Mucosa of descending colon (tissue), 3 donors: ENCODE measurements at regions not wholly inside any gene's neighbourhood (a gene's known extent, or its start where the extent isn't known, plus 50 kb on each side); places are given as distances from the start of the nearest gene placed in this dataset.

Source experiments
- ATAC-seq: fragments of 200-7000 bp; cut with Tn5 transposase; one replicate; pipeline ENCODE4 v1.9.1; 2020; ENCODE audit warnings: mild to moderate bottlenecking, moderate library complexity
- DNase-seq, 3 donors: peaks; one replicate each; pipeline ENCODE4 v3.0.0-alpha.2; 2020
- H3K36me3 ChIP-seq: fragments of 200-600 bp; one replicate; pipeline ENCODE4 v1.8.0; 2021; ENCODE audit warnings: low read depth, mild to moderate bottlenecking
- H3K4me1 ChIP-seq: fragments of 200-600 bp; one replicate; pipeline ENCODE4 v1.8.0; 2021; ENCODE audit warnings: low read depth, mild to moderate bottlenecking
- H3K4me3 ChIP-seq: fragments of 200-600 bp; one replicate; pipeline ENCODE4 v1.8.0; 2021; ENCODE audit warnings: mild to moderate bottlenecking
- H3K9me3 ChIP-seq: fragments of 200-600 bp; one replicate; pipeline ENCODE4 v1.8.0; 2021; ENCODE audit warnings: mild to moderate bottlenecking
- intact Hi-C, 2 donors: fragments of 100-400 bp; cut with DNase I in 1 of 2; cut with micrococcal nuclease in 1 of 2; formaldehyde crosslinking; loops; one replicate each; pipeline versions ENCODE4 v1.11.0 to v1.11.1; 2022; cut with DNase I, micrococcal nuclease
- TF ChIP-seq, protein P1 (sequence below): fragments of 200-600 bp; IDR thresholded peaks from one replicate; pipeline ENCODE4 v1.8.0; 2022; ENCODE audit warnings: antibody characterized with exemption, mild to moderate bottlenecking
- donor health status: DM: no; HTN: no; CAD: no; lungs with moderate emphysema.
- donor health status: DM: no; HTN: no; CAD: no.
- donor health status: DM: no; HTN: yes; CAD: no.

DNA sequence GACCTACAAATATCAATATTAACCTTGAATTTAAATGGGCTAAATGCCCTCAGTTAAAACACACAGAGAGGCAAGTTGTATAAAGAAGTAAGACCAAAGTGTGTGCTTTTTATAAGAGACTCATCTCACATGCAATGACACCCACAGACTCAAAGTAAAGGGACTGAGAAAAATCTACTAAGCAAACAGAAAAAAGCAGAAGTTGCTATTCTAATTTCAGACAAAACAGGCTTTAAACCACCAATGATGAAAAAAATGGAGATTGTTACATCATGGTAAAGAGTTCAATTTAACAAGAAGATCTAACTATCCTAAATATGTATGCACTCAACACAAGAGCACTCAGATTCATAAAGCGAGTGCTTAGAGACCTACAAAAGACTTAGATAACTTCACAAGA lies 741.9 kb upstream of the MARCKS start:
- intact Hi-C loops: no loop called here
- DNase-seq: no peak
- TF ChIP-seq, protein P1, sequence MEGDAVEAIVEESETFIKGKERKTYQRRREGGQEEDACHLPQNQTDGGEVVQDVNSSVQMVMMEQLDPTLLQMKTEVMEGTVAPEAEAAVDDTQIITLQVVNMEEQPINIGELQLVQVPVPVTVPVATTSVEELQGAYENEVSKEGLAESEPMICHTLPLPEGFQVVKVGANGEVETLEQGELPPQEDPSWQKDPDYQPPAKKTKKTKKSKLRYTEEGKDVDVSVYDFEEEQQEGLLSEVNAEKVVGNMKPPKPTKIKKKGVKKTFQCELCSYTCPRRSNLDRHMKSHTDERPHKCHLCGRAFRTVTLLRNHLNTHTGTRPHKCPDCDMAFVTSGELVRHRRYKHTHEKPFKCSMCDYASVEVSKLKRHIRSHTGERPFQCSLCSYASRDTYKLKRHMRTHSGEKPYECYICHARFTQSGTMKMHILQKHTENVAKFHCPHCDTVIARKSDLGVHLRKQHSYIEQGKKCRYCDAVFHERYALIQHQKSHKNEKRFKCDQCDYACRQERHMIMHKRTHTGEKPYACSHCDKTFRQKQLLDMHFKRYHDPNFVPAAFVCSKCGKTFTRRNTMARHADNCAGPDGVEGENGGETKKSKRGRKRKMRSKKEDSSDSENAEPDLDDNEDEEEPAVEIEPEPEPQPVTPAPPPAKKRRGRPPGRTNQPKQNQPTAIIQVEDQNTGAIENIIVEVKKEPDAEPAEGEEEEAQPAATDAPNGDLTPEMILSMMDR: no peak
- no peak overlapping the region for H3K4me3 ChIP-seq
- no peak for ATAC-seq
- peaks cover 3% of the 10 kb centered on the region for H3K9me3 ChIP-seq
- H3K4me1 ChIP-seq: no peaks in the 10 kb centered on the region
- no peaks in the 10 kb centered on the region for H3K36me3 ChIP-seq

DNA sequence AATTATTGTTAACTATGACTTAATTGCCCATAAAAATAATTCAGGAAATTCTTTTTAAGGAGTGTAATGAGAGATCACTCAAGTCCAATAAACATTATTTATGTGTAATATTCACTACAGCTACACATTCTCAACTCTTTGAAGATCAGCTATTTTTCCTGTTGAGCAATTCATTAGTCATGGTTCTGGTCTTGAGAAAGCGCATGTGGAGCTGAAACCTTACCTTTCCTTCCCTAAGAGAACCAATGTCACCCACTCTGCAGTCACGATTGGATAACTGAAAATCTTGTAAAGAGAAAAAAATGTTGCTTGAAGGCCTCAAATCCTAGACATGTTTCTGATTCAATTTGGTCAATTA lies 736.9 kb upstream of the MARCKS start:
- TF ChIP-seq, protein P1: no peak
- H3K4me1 ChIP-seq: no peaks in the 10 kb centered on the region
- peaks cover 3% of the 10 kb centered on the region for H3K9me3 ChIP-seq
- intact Hi-C loops: no loop called here
- ATAC-seq: no peak
- DNase-seq: no peak
- H3K36me3 ChIP-seq: no peaks in the 10 kb centered on the region
- H3K4me3 ChIP-seq: no peak overlapping the region

DNA sequence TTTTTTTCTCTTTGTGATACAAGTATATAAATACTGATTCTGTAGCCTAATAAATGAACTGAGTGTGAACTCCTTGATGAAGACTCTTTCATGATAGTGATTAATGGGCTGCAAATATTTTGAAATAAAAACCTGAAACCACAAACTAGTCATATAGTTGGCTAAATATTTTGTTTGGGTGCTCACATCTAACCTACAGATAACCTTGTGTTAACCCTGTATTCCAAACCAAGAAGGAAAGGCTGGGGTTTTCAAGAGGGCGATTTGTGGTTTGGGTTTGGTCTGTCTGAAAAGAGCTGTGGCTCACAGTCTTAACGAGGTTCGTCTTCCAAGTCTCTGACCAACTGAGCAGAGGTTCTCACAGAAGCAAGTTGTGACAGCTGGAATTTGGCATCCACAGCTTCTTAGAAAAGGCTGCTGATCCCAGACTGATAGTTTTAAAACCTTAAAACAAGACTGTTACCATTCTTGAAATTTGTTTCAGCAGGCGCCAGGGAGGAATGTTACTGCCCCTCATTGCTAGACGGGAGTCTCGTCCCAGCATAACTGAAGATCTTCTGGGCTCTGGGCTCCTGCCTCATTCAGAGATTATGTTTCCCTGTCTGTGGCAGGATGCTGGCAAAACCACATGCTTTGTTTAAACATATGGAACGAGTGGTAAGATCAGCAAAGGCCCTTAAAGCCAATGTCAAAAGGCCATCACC lies 736.4 kb upstream of the MARCKS start:
- Histone ChIP-seq H3K4me3 (no peak overlapping the region), H3K4me1 (no peaks in the 10 kb centered on the region), H3K36me3 (no peaks in the 10 kb centered on the region), H3K9me3 (peaks cover 3% of the 10 kb centered on the region)
- ATAC-seq (no peak), DNase-seq (no peak)
- TF ChIP-seq, protein P1: no peak
- intact Hi-C loops: no loop called here

DNA sequence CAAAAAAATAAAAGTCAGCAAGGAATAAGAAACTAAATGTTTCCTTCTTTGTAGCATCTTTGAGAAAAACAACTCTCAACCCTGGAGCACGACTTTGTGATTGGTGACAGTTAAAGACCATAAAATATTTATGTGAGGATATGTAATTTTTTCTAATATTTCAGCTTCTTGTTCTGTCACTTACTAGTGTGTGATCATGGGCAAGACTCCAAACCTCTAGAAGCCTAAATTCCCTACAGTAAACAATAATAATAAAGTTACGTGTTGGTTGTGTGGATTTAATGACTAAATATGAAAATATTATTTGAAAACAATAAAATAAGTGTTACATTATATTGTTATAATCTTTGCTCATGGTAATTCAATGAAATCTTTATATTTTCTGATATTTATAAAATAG lies 735.6 kb upstream of the MARCKS start:
- H3K4me1 ChIP-seq: no peaks in the 10 kb centered on the region
- DNase-seq (no peak), ATAC-seq (no peak)
- H3K36me3 ChIP-seq: no peaks in the 10 kb centered on the region
- intact Hi-C loops: no loop called here
- no peak overlapping the region for H3K4me3 ChIP-seq
- TF ChIP-seq, protein P1: no peak
- H3K9me3 ChIP-seq: peaks cover 3% of the 10 kb centered on the region

DNA sequence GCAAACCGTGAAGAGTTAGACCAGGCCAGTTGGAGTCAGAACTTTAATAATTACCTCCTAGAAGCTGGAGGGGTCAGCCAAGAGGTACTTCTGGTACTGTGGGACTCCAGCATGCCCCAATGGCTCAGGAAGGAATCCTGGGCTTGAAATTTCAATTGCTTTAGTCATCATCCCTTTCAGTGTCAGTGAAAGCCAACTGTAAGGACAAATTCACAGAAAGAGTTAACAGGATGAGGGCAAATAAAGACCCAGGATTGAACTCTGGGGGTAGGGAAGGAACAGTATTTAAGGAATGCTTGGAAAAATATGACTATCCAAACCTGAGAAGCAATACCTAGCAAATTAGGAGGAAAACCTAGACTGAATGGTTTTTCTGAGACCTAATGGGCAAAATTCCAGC lies 735.1 kb upstream of the MARCKS start:
- no peaks in the 10 kb centered on the region for H3K4me1 ChIP-seq
- DNase-seq (no peak), ATAC-seq (no peak)
- no peaks in the 10 kb centered on the region for H3K36me3 ChIP-seq
- intact Hi-C loops: no loop called here
- H3K4me3 ChIP-seq: no peak overlapping the region
- H3K9me3 ChIP-seq: no peaks in the 10 kb centered on the region
- TF ChIP-seq, protein P1: no peak

DNA sequence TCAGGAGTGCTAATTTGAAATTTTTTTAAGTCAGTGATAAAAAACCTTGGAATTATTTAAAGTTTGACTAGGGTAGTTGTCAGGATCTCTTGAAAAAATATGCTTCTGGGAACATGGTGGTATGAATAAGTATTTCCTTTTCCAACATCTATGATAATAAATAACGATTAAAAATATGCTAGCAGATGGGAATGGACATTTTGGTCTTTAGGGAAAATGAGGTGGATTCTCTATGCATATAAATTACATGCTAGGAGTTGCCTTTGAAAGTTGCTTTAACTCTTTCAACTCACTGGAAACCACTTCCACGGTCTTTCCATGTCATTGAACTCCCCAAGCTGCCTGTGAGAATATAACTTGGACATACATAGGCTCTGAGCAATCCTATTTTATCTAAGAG lies 731.5 kb upstream of the MARCKS start:
- Histone ChIP-seq H3K4me1 (no peaks in the 10 kb centered on the region), H3K36me3 (no peaks in the 10 kb centered on the region), H3K4me3 (no peak overlapping the region), H3K9me3 (no peaks in the 10 kb centered on the region)
- TF ChIP-seq, protein P1: no peak
- ATAC-seq (no peak), DNase-seq (no peak)
- intact Hi-C loops: no loop called here
